ENCODE measurements at regions not wholly inside any gene's neighbourhood (a gene's known extent, or its start where the extent isn't known, plus 50 kb on each side); places are given as distances from the start of the nearest gene placed in this dataset.

DNA sequence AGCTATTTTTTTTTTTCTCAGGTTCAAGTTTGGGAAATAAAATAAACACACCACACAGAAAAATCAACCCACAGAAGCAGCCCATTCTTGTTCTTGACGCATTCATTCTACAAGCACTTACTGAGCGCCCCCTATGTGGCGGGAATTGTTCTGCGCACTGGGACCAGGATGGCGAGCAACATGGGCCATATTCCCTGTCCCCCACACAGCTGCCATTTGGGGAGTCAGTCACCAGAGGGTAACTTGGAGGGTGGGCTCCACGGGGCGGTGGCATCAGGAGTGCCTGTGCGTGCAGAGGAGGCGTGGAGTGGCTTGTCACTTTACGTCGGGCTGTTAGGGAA is 185.0 kb upstream of the PDE10A start:
- TF ChIP-seq CTCF (IDR thresholded peaks at IDR 0.05; ENCODE audit: low read length) (no peak), EZH2phosphoT487 (IDR thresholded peaks at IDR 0.05; ENCODE audit: low read length) (no peak)

Measured in MM.1S (cell line).